Hematopoietic multipotent progenitor cell treated with erythropoietin and hydrocortisone succinate and interleukin-3 and kit ligand, for 15 days (in vitro differentiated cells): ENCODE measurements at regions not wholly inside any gene's neighbourhood (a gene's known extent, or its start where the extent isn't known, plus 50 kb on each side); places are given as distances from the start of the nearest gene placed in this dataset.
"Not testable (repeated sequence)": the region's sequence is repeated elsewhere in the genome, so short reads cannot be mapped to it uniquely, and the experiment has no call there.

Experiments
- DNase-seq: peaks from one replicate; pipeline ENCODE4 v3.0.0-alpha.2; 2015; ENCODE audit warnings: low spot score

GRCh38 chr12:28689398-28690175 is 459.5 kb upstream of the FAR2 start:
- no peak for DNase-seq

DNA sequence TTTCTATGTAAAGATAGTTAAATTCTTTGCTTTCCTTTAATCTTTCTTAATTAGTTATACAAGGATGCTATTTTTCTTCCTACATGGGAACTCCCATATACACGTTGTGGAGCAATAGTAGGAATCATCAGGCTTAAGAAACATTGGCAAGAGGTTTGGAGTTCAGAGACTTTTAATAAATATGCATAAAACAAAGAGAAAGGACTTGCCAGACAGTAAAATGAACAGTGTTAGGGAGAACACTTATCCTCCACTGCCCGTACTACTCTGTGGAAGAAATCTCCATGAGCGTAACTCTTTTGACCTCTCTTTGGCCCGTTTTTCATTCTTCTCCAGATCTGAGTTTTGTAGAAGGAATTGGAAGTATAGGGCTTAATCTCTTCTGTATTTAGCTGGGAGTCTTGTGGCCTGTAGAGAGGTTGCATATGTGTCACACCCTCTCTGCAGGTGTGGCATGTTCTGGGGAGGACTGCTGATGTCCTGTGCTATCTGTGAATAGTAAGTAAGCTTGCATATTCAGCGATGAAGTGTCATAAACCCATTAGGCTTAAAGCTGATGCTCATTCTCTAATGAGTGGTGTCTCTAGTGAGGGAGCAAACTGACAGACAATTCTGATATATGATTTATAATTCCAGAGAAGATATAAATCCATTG is 455.4 kb upstream of the FAR2 start:
- no peak for DNase-seq

DNA sequence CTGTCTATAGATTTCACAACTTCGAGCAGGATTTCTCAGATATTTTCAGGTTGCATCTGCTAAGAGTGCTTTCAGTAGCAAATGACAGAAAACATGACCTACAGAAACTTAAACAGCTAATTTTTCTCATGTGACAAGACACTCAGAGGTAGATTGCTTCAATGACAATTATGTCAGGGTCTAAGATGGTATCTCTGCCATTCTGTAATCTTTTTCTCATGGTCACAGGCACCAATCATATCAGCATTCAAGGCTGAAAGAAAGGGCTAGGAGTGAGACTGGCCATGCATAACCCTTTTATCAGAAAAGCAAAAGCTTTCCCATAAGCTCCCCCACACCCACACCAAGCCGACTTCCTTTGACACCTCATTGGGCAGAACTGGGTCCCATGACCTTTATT is 450.5 kb upstream of the FAR2 start:
- DNase-seq: no peak

DNA sequence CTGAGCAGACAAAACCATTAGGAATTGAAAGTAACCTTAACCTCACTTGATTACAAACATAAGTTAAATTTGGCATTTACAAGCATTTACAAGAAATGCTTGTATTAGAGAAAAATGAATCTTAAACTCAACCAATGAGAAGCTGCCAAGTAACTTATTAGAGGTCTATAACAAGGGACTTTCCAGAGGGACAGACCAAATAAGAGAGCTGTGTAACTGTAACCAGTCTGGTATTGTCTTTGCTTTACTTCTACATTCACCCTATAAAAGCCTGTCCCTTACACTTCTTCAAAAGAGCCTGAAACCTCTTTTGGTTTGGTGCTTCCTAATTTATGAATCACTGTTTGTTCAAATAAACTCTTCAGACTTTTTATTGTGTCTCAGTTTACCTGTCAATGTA is 450.0 kb upstream of the FAR2 start:
- no peak for DNase-seq

GRCh38 chr12:28700161-28700560 is 448.9 kb upstream of the FAR2 start:
- DNase-seq: no peak

DNA sequence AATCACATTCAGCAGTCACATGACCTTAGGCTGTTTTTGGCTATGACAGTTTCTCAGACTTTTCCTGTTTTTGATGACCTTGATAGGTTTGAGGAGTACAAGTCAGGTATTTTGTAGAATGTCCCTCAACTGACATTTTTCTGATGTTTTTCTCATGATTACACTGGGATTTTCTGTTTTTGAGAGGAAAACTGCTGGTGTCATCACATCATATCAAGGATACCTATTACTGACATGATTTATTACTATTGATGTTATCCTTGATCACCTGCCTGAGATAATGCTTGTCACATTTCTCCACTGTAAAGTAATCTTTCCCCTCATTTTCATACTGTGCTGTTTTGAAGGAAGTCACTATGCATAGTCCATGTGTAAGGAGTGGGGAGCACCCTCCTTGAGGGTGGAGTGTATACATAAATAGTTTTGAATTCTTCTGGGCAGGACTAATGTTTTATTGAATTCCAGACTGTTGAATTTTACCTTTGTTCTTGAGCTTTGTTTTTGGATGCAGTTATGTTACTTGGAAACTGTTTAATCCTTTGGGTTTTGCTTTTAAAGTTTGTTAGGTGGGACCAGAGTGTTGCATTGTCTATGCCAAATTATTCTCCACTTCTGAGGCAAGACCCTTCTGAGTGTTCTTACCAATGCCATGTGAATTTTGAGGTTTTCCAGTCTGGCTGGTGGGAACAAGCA is 444.5 kb upstream of the FAR2 start:
- DNase-seq: no peak

DNA sequence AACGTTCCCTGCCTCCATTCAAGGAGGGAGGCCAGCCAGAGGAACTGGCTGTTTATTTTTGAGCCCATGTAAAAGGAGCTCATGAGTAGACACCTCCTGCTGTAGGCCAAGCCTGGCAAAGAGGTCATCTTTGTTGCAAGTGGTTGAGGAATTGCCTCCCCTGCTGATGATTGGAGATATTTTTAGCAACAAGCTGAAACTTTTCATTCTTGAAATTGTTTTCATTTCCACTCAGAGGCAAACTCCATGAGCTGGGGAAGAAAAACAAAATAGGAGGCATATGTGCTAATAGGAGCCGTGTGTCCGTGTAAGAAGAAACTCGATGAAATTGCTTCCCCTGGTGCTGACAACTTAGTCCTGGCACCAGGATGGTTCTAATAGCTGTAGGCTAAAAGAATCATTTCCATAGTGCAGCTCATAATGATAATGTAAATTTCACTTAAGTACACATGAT is 440.1 kb upstream of the FAR2 start:
- DNase-seq: no peak

GRCh38 chr12:28709986-28710685 is 438.9 kb upstream of the FAR2 start:
- no peak for DNase-seq

- no peak for DNase-seq
These were observed 438.2 kb upstream of the FAR2 start for GRCh38 chr12:28710882-28711281.

DNA sequence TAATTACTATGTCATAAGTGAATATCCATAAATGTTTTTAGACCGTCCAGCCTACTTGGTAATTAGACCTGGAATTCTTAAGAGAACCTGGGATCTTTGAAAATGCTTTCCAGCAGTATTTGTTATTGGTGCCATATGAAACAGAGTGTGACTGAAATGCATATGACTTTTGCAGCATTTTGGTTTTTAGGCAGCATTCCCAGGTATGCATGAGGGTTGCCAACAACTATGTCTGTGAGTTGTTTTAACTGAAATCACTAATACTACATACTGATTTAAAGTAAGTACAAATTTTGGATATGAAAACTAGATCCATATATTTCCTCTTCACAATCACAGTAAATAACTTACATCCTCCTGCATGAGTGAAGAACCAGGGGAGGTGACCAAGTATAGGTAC is 437.7 kb upstream of the FAR2 start:
- DNase-seq: no peak

DNA sequence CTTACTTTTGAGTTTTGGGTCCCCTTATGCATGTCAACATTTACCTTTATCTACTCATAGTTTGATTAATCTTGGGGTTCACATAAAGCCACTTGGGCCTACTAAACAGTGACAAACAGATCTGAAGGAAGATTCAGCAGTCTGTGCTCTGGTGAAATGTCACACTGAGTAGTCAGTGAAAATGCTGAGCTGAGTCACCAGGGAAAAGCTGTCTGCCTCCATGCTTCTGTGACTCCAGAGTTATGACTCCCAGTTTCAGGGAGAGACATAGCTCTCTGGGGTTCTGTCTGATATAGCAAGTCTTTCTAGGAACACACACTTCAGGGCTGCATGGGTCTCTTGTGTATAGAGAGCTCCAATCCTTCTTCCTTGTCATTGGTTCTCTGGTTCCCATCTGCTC is 406.3 kb upstream of the FAR2 start:
- no peak for DNase-seq

GRCh38 chr12:28746734-28747325 is 402.2 kb upstream of the FAR2 start:
- DNase-seq: no peak

DNA sequence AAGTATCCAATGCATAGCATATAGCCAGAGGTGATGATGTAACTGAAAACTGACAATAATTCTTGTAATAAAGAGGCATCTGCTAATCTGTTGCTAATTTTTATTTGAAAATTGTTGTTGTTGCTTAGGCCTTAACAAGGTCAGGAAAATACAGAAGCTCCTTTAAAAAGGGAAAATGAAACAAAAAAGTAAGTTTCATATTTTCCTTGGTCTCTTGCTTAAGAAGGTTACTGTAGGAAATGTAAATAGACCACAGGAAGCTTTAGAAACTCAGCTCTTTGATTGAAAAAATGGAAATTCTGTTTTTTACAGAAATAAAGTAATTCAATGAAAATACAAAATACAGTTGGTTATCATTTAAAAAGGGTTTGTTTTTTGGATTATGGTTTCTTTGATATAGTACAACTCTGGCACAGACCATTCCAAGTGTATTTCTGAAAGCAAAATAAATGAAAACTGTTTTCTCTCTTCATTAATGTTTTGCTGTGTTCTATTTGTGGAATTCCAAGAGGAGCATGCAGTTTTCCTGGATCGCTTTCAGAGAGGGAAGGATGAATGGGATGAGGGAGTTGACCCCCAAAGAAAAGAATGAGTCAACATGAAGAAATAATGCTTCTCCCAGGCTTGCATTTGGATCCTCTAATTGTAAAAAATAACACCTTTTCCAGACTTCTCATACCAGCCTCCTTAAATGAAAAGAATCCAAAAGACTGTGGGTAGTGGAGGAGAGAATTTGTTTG is 398.0 kb upstream of the FAR2 start:
- no peak for DNase-seq

DNA sequence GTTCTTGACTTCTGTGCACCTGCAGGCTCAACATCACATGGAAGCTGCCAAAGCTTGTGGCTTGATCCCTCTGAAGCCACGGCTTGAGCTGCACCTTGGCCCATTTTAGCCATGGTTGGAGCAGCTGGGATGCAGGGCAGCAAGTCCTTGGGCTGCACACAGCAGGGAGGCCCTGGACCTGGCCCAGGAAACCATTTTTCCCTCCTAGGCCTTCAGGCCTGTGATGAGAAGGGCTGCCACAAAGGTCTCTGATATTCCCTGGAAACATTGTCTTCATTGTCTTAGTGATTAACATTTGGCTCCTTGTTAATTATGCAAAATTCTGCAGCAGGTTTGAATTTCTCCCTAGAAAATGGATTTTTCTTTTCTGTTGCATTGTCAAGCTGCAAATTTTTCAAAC is 394.1 kb upstream of the FAR2 start:
- no peak for DNase-seq

DNA sequence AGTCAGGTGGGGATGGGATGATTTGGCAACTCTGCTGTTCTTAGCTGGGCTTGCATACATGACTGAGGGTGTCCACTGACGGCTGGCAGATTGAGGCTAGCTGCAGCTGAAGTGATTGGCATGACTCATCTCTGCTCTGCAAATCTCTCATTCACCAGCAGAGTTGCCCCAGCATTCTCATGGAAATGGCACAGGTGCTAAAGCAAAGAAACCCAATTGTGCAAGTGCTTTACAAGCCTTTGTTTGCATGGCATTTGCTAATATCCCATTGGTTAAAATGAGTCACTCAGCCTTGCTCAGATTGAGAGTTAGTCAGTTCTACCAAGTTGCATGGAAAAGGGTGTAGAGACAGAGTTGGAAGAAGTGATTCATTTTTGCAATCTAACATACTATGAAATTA is 389.7 kb upstream of the FAR2 start:
- DNase-seq: no peak

DNA sequence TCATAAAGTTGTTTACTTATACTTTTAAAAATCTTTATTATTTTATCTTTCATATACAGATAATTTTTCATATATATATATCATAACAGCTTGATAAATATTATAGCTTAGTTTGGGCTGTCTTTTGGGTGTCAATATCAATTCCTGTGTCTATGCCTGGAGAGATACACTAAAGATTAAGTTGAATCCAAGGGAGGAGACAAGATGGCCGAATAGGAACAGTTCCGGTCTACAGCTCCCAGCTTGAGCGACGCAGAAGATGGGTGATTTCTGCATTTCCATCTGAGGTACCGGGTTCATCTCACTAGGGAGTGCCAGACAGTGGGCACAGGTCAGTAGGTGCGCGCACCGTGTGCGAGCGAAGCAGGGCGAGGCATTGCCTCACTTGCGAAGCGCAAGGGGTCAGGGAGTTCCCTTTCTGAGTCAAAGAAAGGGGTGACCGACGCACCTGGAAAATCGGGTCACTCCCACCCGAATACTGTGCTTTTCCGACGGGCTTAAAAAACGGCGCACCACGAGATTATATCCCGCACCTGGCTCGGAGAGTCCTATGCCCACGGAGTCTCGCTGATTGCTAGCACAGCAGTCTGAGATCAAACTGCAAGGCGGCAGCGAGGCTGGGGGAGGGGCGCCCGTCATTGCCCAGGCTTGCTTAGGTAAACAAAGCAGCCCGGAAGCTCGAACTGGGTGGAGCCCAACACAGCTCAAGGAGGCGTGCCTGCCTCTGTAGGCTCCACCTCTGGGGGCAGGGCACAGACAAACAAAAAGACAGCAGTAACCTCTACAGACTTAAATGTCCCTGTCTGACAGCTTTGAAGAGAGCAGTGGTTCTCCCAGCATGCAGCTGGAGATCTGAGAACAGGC is 388.8 kb upstream of the FAR2 start:
- not testable (repeated sequence) for DNase-seq

DNA sequence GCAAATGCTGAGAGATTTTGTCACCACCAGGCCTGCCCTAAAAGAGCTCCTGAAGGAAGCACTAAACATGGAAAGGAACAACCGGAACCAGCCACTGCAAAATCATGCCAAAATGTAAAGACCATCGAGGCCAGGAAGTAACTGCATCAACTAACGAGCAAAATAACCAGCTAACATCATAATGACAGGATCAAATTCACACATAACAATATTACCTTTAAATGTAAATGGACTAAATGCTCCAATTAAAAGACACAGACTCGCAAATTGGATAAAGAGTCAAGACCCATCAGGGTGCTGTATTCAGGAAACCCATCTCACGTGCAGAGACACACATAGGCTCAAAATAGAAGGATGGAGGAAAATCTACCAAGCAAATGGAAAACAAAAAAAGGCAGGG is 387.2 kb upstream of the FAR2 start:
- DNase-seq: not testable (repeated sequence)

- DNase-seq: no peak
These were observed 382.7 kb upstream of the FAR2 start for GRCh38 chr12:28766398-28766797.

DNA sequence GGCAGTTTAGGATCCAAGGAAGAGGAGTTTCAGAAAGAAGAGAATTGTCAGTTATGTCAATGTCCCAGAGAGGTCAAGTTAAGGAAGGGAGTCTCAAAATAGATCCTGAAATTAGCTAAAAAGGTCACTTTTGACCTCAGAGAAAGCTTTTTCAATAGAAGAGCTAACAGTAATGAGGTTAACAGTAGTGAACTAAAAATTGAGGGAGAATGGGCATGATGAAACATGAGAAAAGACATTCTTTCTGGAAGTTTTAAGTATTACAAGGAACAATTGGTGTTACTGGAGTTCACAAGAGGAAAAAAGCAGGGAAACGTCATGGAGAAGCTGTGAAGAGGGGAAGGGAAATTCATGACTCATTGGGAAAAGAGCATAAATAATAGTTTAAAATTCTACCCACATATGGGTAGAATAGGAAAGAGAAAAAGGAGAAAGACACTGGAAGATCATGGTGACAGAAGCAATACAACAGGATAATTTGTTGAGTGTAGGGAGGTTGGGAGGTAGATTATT is 381.2 kb upstream of the FAR2 start:
- no peak for DNase-seq

DNA sequence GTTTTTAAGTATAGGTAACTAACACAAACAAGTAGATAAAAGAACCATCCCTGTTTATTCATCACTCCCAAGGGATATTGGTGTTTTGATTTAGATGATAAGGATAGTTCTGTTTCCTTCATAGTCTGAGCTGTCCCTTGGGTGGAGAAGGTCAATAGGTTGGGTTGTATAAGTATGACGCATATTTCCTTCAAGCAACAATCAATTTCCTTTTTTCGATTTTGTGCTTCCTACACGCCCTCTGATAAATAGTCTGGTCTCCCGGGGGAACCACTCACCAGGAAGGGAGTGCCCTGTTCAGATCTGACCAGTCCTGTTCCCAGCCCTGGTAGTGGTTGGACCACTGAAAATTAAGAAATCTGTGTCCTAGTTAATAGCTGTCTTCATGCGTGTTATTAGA is 378.8 kb upstream of the FAR2 start:
- no peak for DNase-seq
